Hepatocyte (in vitro differentiated cells): ENCODE measurements at regions not wholly inside any gene's neighbourhood (a gene's known extent, or its start where the extent isn't known, plus 50 kb on each side); places are given as distances from the start of the nearest gene placed in this dataset.

Experiments used
- EZH2 ChIP-seq: fragments of 200-600 bp; sonication (generic); IDR thresholded peaks from 2 replicates; pipeline ENCODE4 v1.6.1; 2016; ENCODE audit warnings: antibody characterized with exemption, mild to moderate bottlenecking, borderline replicate concordance
- EZH2phosphoT487 ChIP-seq: fragments of 200-600 bp; sonication (generic); IDR thresholded peaks from one replicate; pipeline ENCODE4 v1.6.1; 2018; ENCODE audit warnings: antibody characterized with exemption, mild to moderate bottlenecking, low read depth, moderate library complexity; ENCODE audit not compliant: unreplicated experiment, severe bottlenecking
- TF ChIP-seq, protein P1 (sequence below): fragments of 200-600 bp; sonication (generic); IDR thresholded peaks from 2 replicates; pipeline ENCODE4 v1.5.1; 2016; ENCODE audit warnings: antibody characterized with exemption, mild to moderate bottlenecking; ENCODE audit not compliant: poor library complexity

DNA sequence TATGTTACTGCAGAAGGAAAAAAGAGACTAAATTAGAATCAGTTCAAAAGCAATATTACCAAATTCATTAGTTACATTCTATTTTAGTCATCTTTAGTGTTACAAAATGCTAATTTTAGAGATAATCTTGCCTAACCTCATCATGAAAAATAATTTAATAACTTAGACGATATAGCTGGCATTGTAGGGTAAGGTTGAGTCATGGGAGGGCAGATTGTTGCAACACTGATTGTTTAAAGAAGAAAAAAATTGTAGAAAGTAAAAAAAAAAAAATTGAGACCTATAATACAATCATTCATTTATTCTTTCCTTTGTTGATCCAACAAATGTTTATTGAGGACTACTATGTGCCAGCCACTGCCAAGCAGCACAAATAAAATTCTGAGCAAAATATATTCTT, 330.9 kb downstream of the GBA3 start:
- TF ChIP-seq, protein P1, sequence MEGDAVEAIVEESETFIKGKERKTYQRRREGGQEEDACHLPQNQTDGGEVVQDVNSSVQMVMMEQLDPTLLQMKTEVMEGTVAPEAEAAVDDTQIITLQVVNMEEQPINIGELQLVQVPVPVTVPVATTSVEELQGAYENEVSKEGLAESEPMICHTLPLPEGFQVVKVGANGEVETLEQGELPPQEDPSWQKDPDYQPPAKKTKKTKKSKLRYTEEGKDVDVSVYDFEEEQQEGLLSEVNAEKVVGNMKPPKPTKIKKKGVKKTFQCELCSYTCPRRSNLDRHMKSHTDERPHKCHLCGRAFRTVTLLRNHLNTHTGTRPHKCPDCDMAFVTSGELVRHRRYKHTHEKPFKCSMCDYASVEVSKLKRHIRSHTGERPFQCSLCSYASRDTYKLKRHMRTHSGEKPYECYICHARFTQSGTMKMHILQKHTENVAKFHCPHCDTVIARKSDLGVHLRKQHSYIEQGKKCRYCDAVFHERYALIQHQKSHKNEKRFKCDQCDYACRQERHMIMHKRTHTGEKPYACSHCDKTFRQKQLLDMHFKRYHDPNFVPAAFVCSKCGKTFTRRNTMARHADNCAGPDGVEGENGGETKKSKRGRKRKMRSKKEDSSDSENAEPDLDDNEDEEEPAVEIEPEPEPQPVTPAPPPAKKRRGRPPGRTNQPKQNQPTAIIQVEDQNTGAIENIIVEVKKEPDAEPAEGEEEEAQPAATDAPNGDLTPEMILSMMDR, result no peak
- TF ChIP-seq EZH2phosphoT487 (no peak), EZH2 (no peak)
